ENCODE measurements at regions not wholly inside any gene's neighbourhood (a gene's known extent, or its start where the extent isn't known, plus 50 kb on each side); places are given as distances from the start of the nearest gene placed in this dataset.

GRCh38 chr5:130955041-130955440 lies 210.0 kb downstream of the HINT1 start:
- no peak overlapping the region for H3K4me3 Mint-ChIP-seq
- no peak for DNase-seq
- H3K36me3 Mint-ChIP-seq (ENCODE audit: low read depth), result no peaks in the 10 kb centered on the region
- intact Hi-C loops (cut with DNase I, micrococcal nuclease), result no loop called here
- Histone ChIP-seq H3K9me3 (ENCODE audit: control insufficient read depth in 1 of 2, insufficient read depth in 1 of 2, low read length in 2 of 2) (no peaks in the 10 kb centered on the region), H3K27me3 (ENCODE audit: control insufficient read depth in 1 of 2, insufficient read depth in 2 of 2, low read length in 2 of 2) (no peaks in the 10 kb centered on the region), H3K27ac (ENCODE audit: low read depth in 1 of 2, low read length in 2 of 2) (no peak overlapping the region), H3K36me3 (ENCODE audit: insufficient read depth, low read length) (no peaks in the 10 kb centered on the region), H3K4me1 (ENCODE audit: insufficient read depth, low read length) (no peaks in the 10 kb centered on the region), H3K4me3 (ENCODE audit: low read length) (no peak overlapping the region)
- ChIA-PET CTCF (no interaction called here), POLR2A (no interaction called here)
- H3K9me3 Mint-ChIP-seq, result no peaks in the 10 kb centered on the region
- no peaks in the 10 kb centered on the region for H3K4me1 Mint-ChIP-seq (ENCODE audit: low read depth)
- TF ChIP-seq CTCF (IDR thresholded peaks at IDR 0.05), result no peak
- no peak for ATAC-seq (ENCODE audit: poor library complexity)
- H3K27ac Mint-ChIP-seq, result no peak overlapping the region
- no peaks in the 10 kb centered on the region for H3K27me3 Mint-ChIP-seq

- H3K27me3 Mint-ChIP-seq, result no peaks in the 10 kb centered on the region
These were observed 210.7 kb downstream of the HINT1 start for GRCh38 chr5:130954336-130954735.

GRCh38 chr5:130939059-130939458 lies 226.0 kb downstream of the HINT1 start:
- H3K36me3 ChIP-seq (ENCODE audit: insufficient read depth, low read length), result no peaks in the 10 kb centered on the region
- Mint-ChIP-seq H3K27me3 (no peaks in the 10 kb centered on the region), H3K27ac (no peak overlapping the region), H3K4me3 (no peak overlapping the region), H3K36me3 (ENCODE audit: low read depth) (no peaks in the 10 kb centered on the region), H3K9me3 (no peaks in the 10 kb centered on the region), H3K4me1 (ENCODE audit: low read depth) (no peaks in the 10 kb centered on the region)
- ChIA-PET POLR2A (no interaction called here), CTCF (no interaction called here)
- intact Hi-C loops (cut with DNase I, micrococcal nuclease), result no loop called here
- no peaks in the 10 kb centered on the region for H3K9me3 ChIP-seq (ENCODE audit: control insufficient read depth in 1 of 2, insufficient read depth in 1 of 2, low read length in 2 of 2)
- TF ChIP-seq CTCF (IDR thresholded peaks at IDR 0.05), result no peak
- DNase-seq (no peak), ATAC-seq (ENCODE audit: poor library complexity) (no peak)
- no peak overlapping the region for H3K4me3 ChIP-seq (ENCODE audit: low read length)
- no peaks in the 10 kb centered on the region for H3K4me1 ChIP-seq (ENCODE audit: insufficient read depth, low read length)
- H3K27ac ChIP-seq (ENCODE audit: low read depth in 1 of 2, low read length in 2 of 2), result no peak overlapping the region
- no peaks in the 10 kb centered on the region for H3K27me3 ChIP-seq (ENCODE audit: control insufficient read depth in 1 of 2, insufficient read depth in 2 of 2, low read length in 2 of 2)

More at GRCh38 chr5:130954336-130954735, 210.7 kb downstream of the HINT1 start:
- Mint-ChIP-seq H3K4me3 (no peak overlapping the region), H3K36me3 (ENCODE audit: low read depth) (no peaks in the 10 kb centered on the region), H3K4me1 (ENCODE audit: low read depth) (no peaks in the 10 kb centered on the region), H3K27ac (no peak overlapping the region), H3K9me3 (no peaks in the 10 kb centered on the region)
- CTCF ChIA-PET, result no interaction called here
- intact Hi-C loops (cut with DNase I, micrococcal nuclease), result no loop called here
- H3K4me3 ChIP-seq (ENCODE audit: low read length), result no peak overlapping the region
- POLR2A ChIA-PET, result no interaction called here
- ATAC-seq (ENCODE audit: poor library complexity), result no peak
- H3K36me3 ChIP-seq (ENCODE audit: insufficient read depth, low read length), result no peaks in the 10 kb centered on the region
- no peaks in the 10 kb centered on the region for H3K4me1 ChIP-seq (ENCODE audit: insufficient read depth, low read length)
- no peak overlapping the region for H3K27ac ChIP-seq (ENCODE audit: low read depth in 1 of 2, low read length in 2 of 2)
- H3K27me3 ChIP-seq (ENCODE audit: control insufficient read depth in 1 of 2, insufficient read depth in 2 of 2, low read length in 2 of 2), result no peaks in the 10 kb centered on the region
- H3K9me3 ChIP-seq (ENCODE audit: control insufficient read depth in 1 of 2, insufficient read depth in 1 of 2, low read length in 2 of 2), result no peaks in the 10 kb centered on the region
- TF ChIP-seq CTCF (IDR thresholded peaks at IDR 0.05), result no peak
- no peak for DNase-seq
